Testis (tissue), 2 donors: ENCODE measurements at regions not wholly inside any gene's neighbourhood (a gene's known extent, or its start where the extent isn't known, plus 50 kb on each side); places are given as distances from the start of the nearest gene placed in this dataset.

Experiments
- DNase-seq: peaks from one replicate; pipeline ENCODE4 v3.0.0-alpha.2; 2019
- H3K27ac ChIP-seq, 2 donors: fragments of 200-600 bp; sonication (generic); one replicate each; pipeline ENCODE4 v1.5.1; 2019
- H3K27me3 ChIP-seq: fragments of 200-600 bp; sonication (generic); one replicate; pipeline ENCODE4 v1.5.1; 2019
- H3K36me3 ChIP-seq: fragments of 200-600 bp; sonication (generic); one replicate; pipeline ENCODE4 v1.5.1; 2017; ENCODE audit warnings: low read depth; ENCODE audit errors: missing control alignments
- H3K4me1 ChIP-seq: fragments of 200-600 bp; sonication (generic); one replicate; pipeline ENCODE4 v1.5.1; 2019
- H3K4me3 ChIP-seq, 2 donors: fragments of 200-600 bp; sonication (generic); one replicate each; pipeline ENCODE4 v1.5.1; 2017 to 2019
- H3K9me3 ChIP-seq: fragments of 200-600 bp; sonication (generic); one replicate; pipeline ENCODE4 v1.5.1; 2017
- POLR2A ChIP-seq: fragments of 450-650 bp; IDR thresholded peaks from one replicate; pipeline ENCODE4 v1.6.1; 2017; ENCODE audit warnings: antibody characterized with exemption, mild to moderate bottlenecking, moderate library complexity
- WGBS, 2 donors: methylation state at CpG; one replicate each; pipeline ENCODE4 v1.1.5; 2018; 5-methylcytosine and 5-hydroxymethylcytosine counted together
- intact Hi-C: fragments of 100-400 bp; cut with DNase I; formaldehyde crosslinking; loops from one replicate; pipeline ENCODE4 v1.15.1; 2023; ENCODE audit warnings: low total_unique reads
- TF ChIP-seq, protein P1 (sequence below), 3 experiments: fragments of 450-650 bp in 2 of 3; fragments of 200-600 bp in 1 of 3; sonication (generic) in 1 of 3; IDR thresholded peaks; one replicate each; pipeline ENCODE4 v1.5.1; 2016 to 2019; ENCODE audit warnings: antibody characterized with exemption in 3 of 3, mild to moderate bottlenecking in 2 of 3, moderate library complexity in 1 of 3

DNA sequence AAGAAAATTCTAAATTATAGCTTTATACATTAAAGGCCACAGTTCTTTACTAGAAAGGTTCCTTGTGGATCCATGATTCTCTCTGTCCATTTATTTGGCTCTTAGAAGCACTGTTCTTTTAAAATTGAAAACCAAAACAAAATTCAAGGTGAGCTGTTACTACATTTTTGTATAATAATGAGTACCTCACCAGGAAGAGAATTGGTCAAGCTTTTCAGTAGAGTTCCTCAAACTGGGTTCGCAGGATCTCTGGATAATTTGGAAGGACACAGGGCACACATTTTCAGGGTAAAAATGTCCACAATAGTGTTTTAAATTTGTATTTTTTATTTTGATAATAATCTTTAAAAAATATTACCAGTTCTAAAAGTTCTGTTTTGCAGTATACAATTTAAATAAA is 93.0 kb downstream of the PPP1R3A start:
- Histone ChIP-seq H3K4me3 (no peak overlapping the region), H3K4me1 (no peaks in the 10 kb centered on the region), H3K27ac (no peak overlapping the region), H3K9me3 (no peaks in the 10 kb centered on the region), H3K36me3 (no peaks in the 10 kb centered on the region), H3K27me3 (no peaks in the 10 kb centered on the region)
- intact Hi-C loops, result no loop called here
- 89 to 91% methylated on average over 1 of the region's 1 CpG for WGBS, 2 donors
- no peak for DNase-seq
- TF ChIP-seq POLR2A, result no peak
- TF ChIP-seq, protein P1, sequence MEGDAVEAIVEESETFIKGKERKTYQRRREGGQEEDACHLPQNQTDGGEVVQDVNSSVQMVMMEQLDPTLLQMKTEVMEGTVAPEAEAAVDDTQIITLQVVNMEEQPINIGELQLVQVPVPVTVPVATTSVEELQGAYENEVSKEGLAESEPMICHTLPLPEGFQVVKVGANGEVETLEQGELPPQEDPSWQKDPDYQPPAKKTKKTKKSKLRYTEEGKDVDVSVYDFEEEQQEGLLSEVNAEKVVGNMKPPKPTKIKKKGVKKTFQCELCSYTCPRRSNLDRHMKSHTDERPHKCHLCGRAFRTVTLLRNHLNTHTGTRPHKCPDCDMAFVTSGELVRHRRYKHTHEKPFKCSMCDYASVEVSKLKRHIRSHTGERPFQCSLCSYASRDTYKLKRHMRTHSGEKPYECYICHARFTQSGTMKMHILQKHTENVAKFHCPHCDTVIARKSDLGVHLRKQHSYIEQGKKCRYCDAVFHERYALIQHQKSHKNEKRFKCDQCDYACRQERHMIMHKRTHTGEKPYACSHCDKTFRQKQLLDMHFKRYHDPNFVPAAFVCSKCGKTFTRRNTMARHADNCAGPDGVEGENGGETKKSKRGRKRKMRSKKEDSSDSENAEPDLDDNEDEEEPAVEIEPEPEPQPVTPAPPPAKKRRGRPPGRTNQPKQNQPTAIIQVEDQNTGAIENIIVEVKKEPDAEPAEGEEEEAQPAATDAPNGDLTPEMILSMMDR (IDR thresholded peaks at IDR 0.05), result no peak

- H3K27me3 ChIP-seq, result no peaks in the 10 kb centered on the region
- H3K4me1 ChIP-seq, result no peaks in the 10 kb centered on the region
- H3K36me3 ChIP-seq, result no peaks in the 10 kb centered on the region
- no peak overlapping the region for H3K27ac ChIP-seq
- no peaks in the 10 kb centered on the region for H3K9me3 ChIP-seq
- DNase-seq, result no peak
- 66 to 75% methylated on average over 3 of the region's 3 CpGs for WGBS, 2 donors
- intact Hi-C loops, result no loop called here
- TF ChIP-seq, protein P1 (IDR thresholded peaks at IDR 0.05), result no peak
- TF ChIP-seq POLR2A, result no peak
- no peak overlapping the region for H3K4me3 ChIP-seq
Observed at GRCh38 chr7:113824117-113824823, 94.5 kb downstream of the PPP1R3A start.

- 90 to 100% methylated on average over 1 of the region's 1 CpG for WGBS, 2 donors
- intact Hi-C loops, result no loop called here
- Histone ChIP-seq H3K27me3 (no peaks in the 10 kb centered on the region), H3K4me1 (no peaks in the 10 kb centered on the region), H3K4me3 (no peak overlapping the region), H3K9me3 (no peaks in the 10 kb centered on the region), H3K27ac (no peak overlapping the region), H3K36me3 (no peaks in the 10 kb centered on the region)
- no peak for TF ChIP-seq POLR2A
- TF ChIP-seq, protein P1 (IDR thresholded peaks at IDR 0.05), result no peak
- DNase-seq, result no peak
Observed at GRCh38 chr7:113819474-113819873, 99.3 kb downstream of the PPP1R3A start.

DNA sequence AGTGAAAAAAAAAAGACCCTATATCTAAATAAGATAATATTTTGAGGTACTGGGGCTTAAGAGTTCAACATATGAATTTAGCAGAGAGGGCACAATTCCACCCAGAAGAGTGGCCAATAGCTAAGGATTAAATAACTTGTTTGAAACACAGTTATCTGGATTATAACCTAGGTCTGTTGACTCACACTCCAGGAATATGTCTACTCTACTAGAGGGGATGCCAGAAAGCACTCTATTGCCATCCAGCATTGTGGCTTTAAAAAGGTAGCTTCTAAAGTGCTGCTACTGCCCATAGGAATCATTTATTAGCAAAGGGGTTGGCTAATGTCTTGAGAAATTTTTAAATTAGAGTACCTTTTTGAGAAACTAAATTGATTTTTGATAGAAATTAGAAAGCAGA is 102.2 kb downstream of the PPP1R3A start:
- Histone ChIP-seq H3K4me3 (no peak overlapping the region), H3K27ac (no peak overlapping the region), H3K4me1 (no peaks in the 10 kb centered on the region), H3K27me3 (no peaks in the 10 kb centered on the region), H3K9me3 (no peaks in the 10 kb centered on the region), H3K36me3 (no peaks in the 10 kb centered on the region)
- intact Hi-C loops, result no loop called here
- TF ChIP-seq, protein P1 (IDR thresholded peaks at IDR 0.05), result no peak
- TF ChIP-seq POLR2A, result no peak
- no peak for DNase-seq

- intact Hi-C loops, result no loop called here
- WGBS, 2 donors, result 0 to 37% methylated on average over 1 of the region's 1 CpG
- no peaks in the 10 kb centered on the region for H3K9me3 ChIP-seq
- H3K27me3 ChIP-seq, result no peaks in the 10 kb centered on the region
- no peak overlapping the region for H3K4me3 ChIP-seq
- no peak overlapping the region for H3K27ac ChIP-seq
- no peaks in the 10 kb centered on the region for H3K36me3 ChIP-seq
- no peaks in the 10 kb centered on the region for H3K4me1 ChIP-seq
- TF ChIP-seq, protein P1 (IDR thresholded peaks at IDR 0.05), result no peak
- TF ChIP-seq POLR2A, result no peak
- no peak for DNase-seq
Observed at GRCh38 chr7:113813471-113813870, 105.3 kb downstream of the PPP1R3A start.
